Smooth muscle cell (in vitro differentiated cells): ENCODE measurements at regions not wholly inside any gene's neighbourhood (a gene's known extent, or its start where the extent isn't known, plus 50 kb on each side); places are given as distances from the start of the nearest gene placed in this dataset.

Experiments
- DNase-seq: peaks from one replicate; lab custom pipeline; 2025; ENCODE audit not compliant: unreplicated experiment; lab: John Stamatoyannopoulos, UW
- H2AFZ ChIP-seq: fragments of 200-600 bp; sonication (generic); 2 replicates; pipeline ENCODE4 v1.6.0; 2016; ENCODE audit warnings: antibody characterized with exemption, low read depth, mild to moderate bottlenecking
- H3F3A ChIP-seq: fragments of 200-600 bp; sonication (generic); 2 replicates; pipeline ENCODE4 v1.6.0; 2017; ENCODE audit warnings: antibody characterized with exemption, low read depth
- H3K27ac ChIP-seq: fragments of 200-600 bp; sonication (generic); 2 replicates; pipeline ENCODE4 v1.5.1; 2016; ENCODE audit warnings: low read depth, mild to moderate bottlenecking
- H3K27me3 ChIP-seq: fragments of 200-600 bp; sonication (generic); 2 replicates; pipeline ENCODE4 v1.6.1; 2016; ENCODE audit warnings: low read depth, mild to moderate bottlenecking
- H3K36me3 ChIP-seq: fragments of 200-600 bp; sonication (generic); 2 replicates; pipeline ENCODE4 v1.5.1; 2016; ENCODE audit warnings: low read depth
- H3K4me1 ChIP-seq: fragments of 200-600 bp; sonication (generic); 2 replicates; pipeline ENCODE4 v1.5.1; 2016; ENCODE audit warnings: low read depth
- H3K4me2 ChIP-seq: fragments of 200-600 bp; sonication (generic); 2 replicates; pipeline ENCODE4 v1.6.0; 2016; ENCODE audit warnings: mild to moderate bottlenecking
- H3K4me3 ChIP-seq: fragments of 200-600 bp; sonication (generic); 2 replicates; pipeline ENCODE4 v1.5.1; 2016; ENCODE audit warnings: mild to moderate bottlenecking
- H3K79me2 ChIP-seq: fragments of 200-600 bp; sonication (generic); 2 replicates; pipeline ENCODE4 v1.6.0; 2016; ENCODE audit warnings: low read depth, mild to moderate bottlenecking
- H3K9ac ChIP-seq: fragments of 200-600 bp; sonication (generic); 2 replicates; pipeline ENCODE4 v1.6.0; 2016; ENCODE audit warnings: low read depth
- H3K9me3 ChIP-seq: fragments of 200-600 bp; sonication (generic); replicated peaks from 2 replicates; pipeline ENCODE4 v1.5.1; 2016; ENCODE audit warnings: low read depth
- H4K20me1 ChIP-seq: fragments of 200-600 bp; sonication (generic); 2 replicates; pipeline ENCODE4 v1.6.0; 2016; ENCODE audit warnings: low read depth
- CTCF ChIP-seq: fragments of 200-600 bp; sonication (generic); IDR thresholded peaks from 2 replicates; pipeline ENCODE4 v1.5.1; 2017; ENCODE audit warnings: borderline replicate concordance, mild to moderate bottlenecking, antibody characterized with exemption; ENCODE audit not compliant: insufficient read depth, poor library complexity, severe bottlenecking
- WGBS: methylation state at CpG from one replicate; pipeline ENCODE4 v1.1.7; 2016; ENCODE audit warnings: low lambda C conversion rate; 5-methylcytosine and 5-hydroxymethylcytosine counted together

DNA sequence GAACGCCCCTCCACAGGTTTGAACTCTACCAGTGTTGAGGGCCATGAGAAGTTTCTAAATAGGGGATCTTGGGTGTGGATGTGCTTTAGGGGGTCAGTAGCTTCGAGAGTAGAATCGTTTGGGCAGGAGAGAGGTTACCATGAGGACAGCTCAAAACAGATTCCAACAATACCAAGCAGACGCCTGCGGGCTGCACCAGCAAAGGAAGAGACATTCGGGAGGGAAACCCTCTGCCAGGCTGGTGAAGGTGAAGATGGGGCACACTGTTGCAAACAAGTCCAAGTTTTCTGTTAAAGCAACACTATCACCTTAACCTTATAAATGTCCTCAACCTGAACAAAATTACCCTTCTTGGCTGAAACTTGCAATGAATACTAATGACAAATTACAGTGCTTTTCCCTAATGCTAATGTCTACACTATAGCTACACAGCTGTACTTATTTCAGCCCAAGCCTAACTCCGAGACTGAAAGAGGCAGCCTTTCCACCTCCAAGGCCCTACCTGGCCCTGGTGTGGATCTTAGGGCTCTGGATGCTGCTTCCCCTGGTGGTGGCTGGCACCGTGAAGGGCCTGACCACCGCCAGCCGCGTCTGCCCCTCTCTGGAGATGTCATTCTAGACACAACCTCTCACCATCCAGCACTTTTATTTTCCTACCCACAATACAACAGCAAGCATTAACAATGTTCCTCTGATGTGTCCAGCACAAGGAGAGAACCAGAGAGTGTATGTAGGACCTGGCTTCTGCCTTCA is 80.1 kb downstream of the DLL1 start:
- Histone ChIP-seq H3K4me1 (no peaks in the 10 kb centered on the region), H3K79me2 (no peaks in the 10 kb centered on the region), H3K27me3 (peaks cover 5% of the 10 kb centered on the region), H3K9ac (no peak overlapping the region), H3K9me3 (no peaks in the 10 kb centered on the region), H3K36me3 (no peaks in the 10 kb centered on the region), H3K4me3 (no peak overlapping the region), H3K27ac (no peak overlapping the region), H4K20me1 (no peaks in the 10 kb centered on the region), H3K4me2 (no peak overlapping the region), H3F3A (no peaks in the 10 kb centered on the region), H2AFZ (no peak overlapping the region)
- no peak for TF ChIP-seq CTCF
- DNase-seq, result no peak
- 79% methylated on average over 11 of the region's 11 CpGs for WGBS

DNA sequence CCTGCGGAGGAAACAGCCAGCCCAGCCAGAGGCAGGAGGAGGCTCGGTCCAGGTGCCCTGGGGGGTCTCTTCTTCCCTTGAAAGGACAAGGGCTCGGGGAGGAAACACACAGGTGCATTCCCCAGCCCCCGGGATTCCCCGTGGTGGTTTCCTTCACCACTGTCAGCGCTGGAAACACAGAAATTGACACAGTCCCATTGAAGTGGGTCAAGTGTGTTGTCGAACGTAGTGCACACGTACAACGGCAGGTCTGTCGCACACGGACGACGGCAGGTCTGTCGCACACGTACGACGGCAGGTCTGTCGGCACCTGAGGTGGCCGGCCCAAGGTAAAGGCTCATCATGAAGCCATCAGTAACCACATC is 80.9 kb downstream of the DLL1 start:
- no peak overlapping the region for H3K27ac ChIP-seq
- TF ChIP-seq CTCF, result no peak
- no peaks in the 10 kb centered on the region for H4K20me1 ChIP-seq
- H3K36me3 ChIP-seq, result no peaks in the 10 kb centered on the region
- peaks cover 5% of the 10 kb centered on the region for H3K27me3 ChIP-seq
- no peak overlapping the region for H2AFZ ChIP-seq
- H3K4me1 ChIP-seq, result no peaks in the 10 kb centered on the region
- 93% methylated on average over 20 of the region's 20 CpGs for WGBS
- no peak overlapping the region for H3K9ac ChIP-seq
- no peaks in the 10 kb centered on the region for H3K9me3 ChIP-seq
- H3K4me2 ChIP-seq, result no peak overlapping the region
- H3F3A ChIP-seq, result no peaks in the 10 kb centered on the region
- H3K79me2 ChIP-seq, result no peaks in the 10 kb centered on the region
- DNase-seq, result no peak
- no peak overlapping the region for H3K4me3 ChIP-seq

GRCh38 chr6:170209354-170210025 is 81.4 kb downstream of the DLL1 start:
- H3K27ac ChIP-seq, result no peak overlapping the region
- H3K4me2 ChIP-seq, result no peak overlapping the region
- H3K9me3 ChIP-seq, result no peaks in the 10 kb centered on the region
- H3K4me3 ChIP-seq, result no peak overlapping the region
- 93% methylated on average over 22 of the region's 22 CpGs for WGBS
- no peaks in the 10 kb centered on the region for H4K20me1 ChIP-seq
- DNase-seq, result no peak
- H2AFZ ChIP-seq, result no peak overlapping the region
- H3K9ac ChIP-seq, result no peak overlapping the region
- no peaks in the 10 kb centered on the region for H3K4me1 ChIP-seq
- peaks cover 5% of the 10 kb centered on the region for H3K27me3 ChIP-seq
- H3K36me3 ChIP-seq, result no peaks in the 10 kb centered on the region
- no peaks in the 10 kb centered on the region for H3K79me2 ChIP-seq
- no peak for TF ChIP-seq CTCF
- no peaks in the 10 kb centered on the region for H3F3A ChIP-seq
